ENCODE measurements at regions not wholly inside any gene's neighbourhood (a gene's known extent, or its start where the extent isn't known, plus 50 kb on each side); places are given as distances from the start of the nearest gene placed in this dataset.
A peak's percentile ranks its signal among the peaks of the same experiment; 100 is the strongest.

- FAIRE-seq (no peak), DNase-seq (peak in 1 of 5 donors; percentile 61)
- Histone ChIP-seq H3K4me1 (ENCODE audit: control insufficient read depth in 2 of 3, insufficient read depth in 2 of 3, low read depth in 1 of 3, low read length in 3 of 3) (no peaks in the 10 kb centered on the region), H3K27me3 (ENCODE audit: control insufficient read depth, insufficient read depth, low read length) (no peaks in the 10 kb centered on the region), H3K9me3 (ENCODE audit: control insufficient read depth in 2 of 3, insufficient read depth in 1 of 3, low read length in 3 of 3) (no peaks in the 10 kb centered on the region), H3K4me3 (ENCODE audit: low read length in 3 of 3) (no peak overlapping the region), H3K9ac (ENCODE audit: low read length in 3 of 3) (no peak overlapping the region), H3K27ac (ENCODE audit: low read depth in 2 of 2, low read length in 2 of 2) (no peak overlapping the region), H3K36me3 (ENCODE audit: control insufficient read depth in 2 of 3, insufficient read depth in 3 of 3, low read length in 3 of 3) (no peaks in the 10 kb centered on the region)
- TF ChIP-seq CTCF (IDR thresholded peaks at IDR 0.05; ENCODE audit: borderline replicate concordance, extremely low read depth, insufficient read depth), result no peak
- intact Hi-C loops (cut with DNase I), result no loop called here
Observed at GRCh38 chr12:75831402-75831801, 200.2 kb downstream of the PHLDA1 start.

DNA sequence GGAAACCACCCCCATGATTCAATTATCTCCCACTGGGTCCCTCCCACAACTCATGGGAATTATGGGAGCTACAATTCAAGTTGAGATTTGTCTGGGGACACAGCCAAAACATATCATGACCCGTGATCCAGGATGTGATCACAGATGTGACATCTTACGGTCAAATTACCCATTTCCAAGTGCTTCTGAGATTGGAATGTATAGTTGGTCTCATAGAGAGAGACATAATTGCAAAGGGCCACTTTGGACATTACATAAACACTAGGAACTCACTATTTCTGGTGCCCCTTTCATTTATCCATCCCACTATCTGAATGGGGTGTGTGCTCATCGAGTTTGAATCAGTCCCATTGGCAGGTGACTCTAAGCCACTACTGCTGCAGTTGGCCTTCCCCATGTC, 204.5 kb downstream of the PHLDA1 start:
- no peak overlapping the region for H3K9ac ChIP-seq (ENCODE audit: low read length in 3 of 3)
- no peak overlapping the region for H3K4me3 ChIP-seq (ENCODE audit: low read length in 3 of 3)
- DNase-seq, result no peak
- H3K9me3 ChIP-seq (ENCODE audit: control insufficient read depth in 2 of 3, insufficient read depth in 1 of 3, low read length in 3 of 3), result no peaks in the 10 kb centered on the region
- intact Hi-C loops (cut with DNase I), result no loop called here
- FAIRE-seq, result no peak
- no peak for TF ChIP-seq CTCF (IDR thresholded peaks at IDR 0.05; ENCODE audit: borderline replicate concordance, extremely low read depth, insufficient read depth)
- no peak overlapping the region for H3K27ac ChIP-seq (ENCODE audit: low read depth in 2 of 2, low read length in 2 of 2)
- no peaks in the 10 kb centered on the region for H3K4me1 ChIP-seq (ENCODE audit: control insufficient read depth in 2 of 3, insufficient read depth in 2 of 3, low read depth in 1 of 3, low read length in 3 of 3)
- H3K36me3 ChIP-seq (ENCODE audit: control insufficient read depth in 2 of 3, insufficient read depth in 3 of 3, low read length in 3 of 3), result no peaks in the 10 kb centered on the region
- no peaks in the 10 kb centered on the region for H3K27me3 ChIP-seq (ENCODE audit: control insufficient read depth, insufficient read depth, low read length)

DNA sequence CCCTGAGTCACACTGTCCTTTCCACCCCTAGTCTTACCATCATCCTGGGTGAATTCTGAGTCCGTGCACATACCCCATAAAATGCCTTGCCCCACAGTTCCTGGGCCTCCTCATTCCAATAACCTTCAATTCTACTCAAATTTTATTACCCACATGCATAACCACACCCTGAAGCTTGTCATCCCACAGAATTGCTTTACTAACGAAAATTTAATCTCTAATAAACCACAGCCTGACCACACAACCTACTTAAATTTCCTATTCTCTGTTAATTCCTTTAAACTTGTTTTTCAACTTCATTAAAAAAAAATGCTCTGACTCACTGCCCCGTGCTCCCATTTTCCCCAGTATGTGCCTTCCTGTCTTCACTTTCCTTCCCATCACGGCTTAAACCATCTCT, 205.9 kb downstream of the PHLDA1 start:
- Histone ChIP-seq H3K9ac (ENCODE audit: low read length in 3 of 3) (no peak overlapping the region), H3K36me3 (ENCODE audit: control insufficient read depth in 2 of 3, insufficient read depth in 3 of 3, low read length in 3 of 3) (no peaks in the 10 kb centered on the region), H3K27me3 (ENCODE audit: control insufficient read depth, insufficient read depth, low read length) (no peaks in the 10 kb centered on the region), H3K4me3 (ENCODE audit: low read length in 3 of 3) (no peak overlapping the region), H3K9me3 (ENCODE audit: control insufficient read depth in 2 of 3, insufficient read depth in 1 of 3, low read length in 3 of 3) (no peaks in the 10 kb centered on the region), H3K4me1 (ENCODE audit: control insufficient read depth in 2 of 3, insufficient read depth in 2 of 3, low read depth in 1 of 3, low read length in 3 of 3) (no peaks in the 10 kb centered on the region), H3K27ac (ENCODE audit: low read depth in 2 of 2, low read length in 2 of 2) (no peak overlapping the region)
- no peak for TF ChIP-seq CTCF (IDR thresholded peaks at IDR 0.05; ENCODE audit: borderline replicate concordance, extremely low read depth, insufficient read depth)
- FAIRE-seq (no peak), DNase-seq (no peak)
- intact Hi-C loops (cut with DNase I), result no loop called here

DNA sequence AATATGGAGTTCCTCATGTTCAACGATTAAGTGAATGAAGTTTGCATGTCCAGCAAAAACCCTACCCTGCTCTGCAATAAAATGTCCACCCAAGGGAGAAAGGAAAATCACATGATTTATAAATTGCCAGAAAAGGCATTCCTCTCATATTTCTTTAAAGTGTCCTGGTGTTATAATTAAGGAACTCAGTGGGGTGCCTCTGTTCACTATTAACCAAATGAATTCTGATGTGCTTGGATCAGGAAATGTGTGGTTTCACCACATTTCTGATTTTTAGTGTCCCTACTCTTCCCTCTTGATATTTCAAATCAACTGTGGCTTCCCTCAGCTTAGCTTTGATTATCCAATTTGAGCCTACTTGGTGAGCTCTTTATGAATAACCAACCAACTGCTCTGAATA, 208.1 kb downstream of the PHLDA1 start:
- FAIRE-seq, result no peak
- no peaks in the 10 kb centered on the region for H3K9me3 ChIP-seq (ENCODE audit: control insufficient read depth in 2 of 3, insufficient read depth in 1 of 3, low read length in 3 of 3)
- no peak for TF ChIP-seq CTCF (IDR thresholded peaks at IDR 0.05; ENCODE audit: borderline replicate concordance, extremely low read depth, insufficient read depth)
- no peak for DNase-seq
- H3K27ac ChIP-seq (ENCODE audit: low read depth in 2 of 2, low read length in 2 of 2), result no peak overlapping the region
- H3K4me3 ChIP-seq (ENCODE audit: low read length in 3 of 3), result no peak overlapping the region
- H3K9ac ChIP-seq (ENCODE audit: low read length in 3 of 3), result no peak overlapping the region
- no peaks in the 10 kb centered on the region for H3K4me1 ChIP-seq (ENCODE audit: control insufficient read depth in 2 of 3, insufficient read depth in 2 of 3, low read depth in 1 of 3, low read length in 3 of 3)
- intact Hi-C loops (cut with DNase I), result no loop called here
- H3K36me3 ChIP-seq (ENCODE audit: control insufficient read depth in 2 of 3, insufficient read depth in 3 of 3, low read length in 3 of 3), result no peaks in the 10 kb centered on the region
- H3K27me3 ChIP-seq (ENCODE audit: control insufficient read depth, insufficient read depth, low read length), result no peaks in the 10 kb centered on the region

Measured in kidney (tissue), 13 donors.